B cell (primary cell): ENCODE measurements at regions not wholly inside any gene's neighbourhood (a gene's known extent, or its start where the extent isn't known, plus 50 kb on each side); places are given as distances from the start of the nearest gene placed in this dataset.

Source experiments
- ATAC-seq: fragments of 200-7000 bp; cut with Tn5 transposase; one replicate; pipeline ENCODE4 v1.10.0; 2021; ENCODE audit warnings: low read depth, mild to moderate bottlenecking, moderate number of reproducible peaks, moderate library complexity
- CTCF ChIA-PET: fragments of 350-600 bp; sonication (Branson Sonifier 250); formaldehyde crosslinking; loops from one replicate; lab custom pipeline; 2021; ENCODE audit warnings: antibody characterized with exemption, inconsistent platforms; lab: Charles Lee
- POLR2A ChIA-PET: fragments of 350-600 bp; sonication (Branson Sonifier 250); formaldehyde crosslinking; loops from one replicate; lab custom pipeline; 2021; ENCODE audit warnings: antibody characterized with exemption; lab: Charles Lee
- DNase-seq: peaks from one replicate; pipeline ENCODE4 v3.0.0; 2013
- H2AFZ ChIP-seq: 2 replicates; pipeline ENCODE4 v1.6.1; 2012; ENCODE audit warnings: mild to moderate bottlenecking, low read depth, low read length; ENCODE audit not compliant: insufficient read depth, poor library complexity, severe bottlenecking
- H3K27ac ChIP-seq, 2 donors: 1 replicate in 1 of 2; 2 replicates in 1 of 2; pipeline ENCODE4 v1.5.1; 2012 to 2013; ENCODE audit warnings: low read length in 2 of 2, mild to moderate bottlenecking in 2 of 2, moderate library complexity in 1 of 2
- H3K27me3 ChIP-seq, 4 experiments: fragments of 200-600 bp in 1 of 4; sonication (generic) in 1 of 4; replicated peaks in 1 of 4; 1 replicate in 2 of 4; 2 replicates in 2 of 4; pipeline versions ENCODE4 v1.6.1 to v1.7.0; 2013 to 2016; ENCODE audit warnings: low read length in 3 of 4, mild to moderate bottlenecking in 2 of 4, mixed read lengths in 1 of 4, moderate library complexity in 1 of 4; ENCODE audit not compliant: insufficient read depth in 4 of 4, control insufficient read depth in 3 of 4; ENCODE audit errors: control extremely low read depth in 1 of 4
- H3K36me3 ChIP-seq, 2 experiments: replicated peaks in 1 of 2; 1 replicate in 1 of 2; 2 replicates in 1 of 2; pipeline versions ENCODE4 v1.6.1 to v1.7.1; 2013; ENCODE audit warnings: low read length in 1 of 2; ENCODE audit not compliant: insufficient read depth in 2 of 2, control insufficient read depth in 1 of 2; ENCODE audit errors: control extremely low read depth in 1 of 2, extremely low read depth in 1 of 2
- H3K4me1 ChIP-seq, 2 donors: fragments of 200-600 bp in 1 of 2; sonication (generic) in 1 of 2; 1 replicate in 1 of 2; 2 replicates in 1 of 2; pipeline versions ENCODE4 v1.5.1 to v1.6.1; 2013 to 2017; ENCODE audit warnings: low read length in 2 of 2; ENCODE audit not compliant: control insufficient read depth in 2 of 2, insufficient read depth in 2 of 2
- H3K4me2 ChIP-seq: replicated peaks from 2 replicates; pipeline ENCODE3; 2012; ENCODE audit warnings: mild to moderate bottlenecking, low read depth, low read length; ENCODE audit not compliant: poor library complexity, severe bottlenecking
- H3K4me3 ChIP-seq, 5 experiments: fragments of 200-600 bp in 1 of 5; sonication (generic) in 1 of 5; 1 replicate in 3 of 5; 2 replicates in 2 of 5; pipeline versions ENCODE4 v1.5.1 to v1.7.0; 2011 to 2016; ENCODE audit warnings: low read length in 4 of 5, mild to moderate bottlenecking in 4 of 5, low read depth in 2 of 5, control low read depth in 1 of 5, moderate library complexity in 1 of 5; ENCODE audit not compliant: insufficient read depth in 1 of 5; ENCODE audit errors: control extremely low read depth in 1 of 5, extremely low read depth in 1 of 5
- H3K79me2 ChIP-seq: fragments of 200-600 bp; sonication (generic); one replicate; pipeline ENCODE4 v1.6.0; 2016; ENCODE audit warnings: low read length; ENCODE audit not compliant: control insufficient read depth, insufficient read depth
- H3K9ac ChIP-seq: fragments of 200-600 bp; sonication (generic); 2 replicates; pipeline ENCODE4 v1.6.1; 2017; ENCODE audit warnings: mild to moderate bottlenecking, low read length, moderate library complexity
- H3K9me3 ChIP-seq, 3 donors: one replicate each; pipeline versions ENCODE4 v1.6.1 to v1.7.1; 2013; ENCODE audit warnings: low read length in 2 of 3; ENCODE audit not compliant: control insufficient read depth in 2 of 3, insufficient read depth in 1 of 3; ENCODE audit errors: control extremely low read depth in 1 of 3
- H4K20me1 ChIP-seq: 2 replicates; pipeline ENCODE4 v1.6.0; 2012; ENCODE audit warnings: mild to moderate bottlenecking, low read length; ENCODE audit not compliant: insufficient read depth, control insufficient read depth, poor library complexity, severe bottlenecking
- H3K27ac Mint-ChIP-seq: one replicate; pipeline ENCODE4 v1.8.0; 2021; ENCODE audit warnings: mixed read lengths
- H3K27me3 Mint-ChIP-seq: one replicate; pipeline ENCODE4 v1.8.0; 2021; ENCODE audit warnings: mixed read lengths
- H3K4me1 Mint-ChIP-seq: one replicate; pipeline ENCODE4 v1.8.0; 2021; ENCODE audit warnings: mixed read lengths
- H3K4me3 Mint-ChIP-seq: one replicate; pipeline ENCODE4 v1.8.0; 2021; ENCODE audit warnings: mixed read lengths
- H3K9me3 Mint-ChIP-seq: one replicate; pipeline ENCODE4 v1.8.0; 2022; ENCODE audit warnings: mixed read lengths; ENCODE audit not compliant: insufficient read depth
- EZH2 ChIP-seq: IDR thresholded peaks from 2 replicates; pipeline ENCODE4 v1.6.1; 2012; ENCODE audit warnings: borderline replicate concordance, low read depth, mild to moderate bottlenecking, moderate library complexity, low read length; ENCODE audit not compliant: insufficient read depth, poor library complexity, severe bottlenecking
- WGBS: methylation state at CpG from one replicate; pipeline ENCODE4 v1.1.5; 2013; ENCODE audit warnings: missing lambda C conversion rate; ENCODE audit not compliant: insufficient coverage; 5-methylcytosine and 5-hydroxymethylcytosine counted together
- intact Hi-C: fragments of 100-400 bp; cut with micrococcal nuclease; formaldehyde crosslinking; loops from one replicate; pipeline ENCODE4 v1.10.0; 2022
- TF ChIP-seq, protein P1 (sequence below): fragments of 200-600 bp; IDR thresholded peaks from one replicate; pipeline ENCODE4 v1.8.0; 2022; ENCODE audit warnings: antibody characterized with exemption, mild to moderate bottlenecking

DNA sequence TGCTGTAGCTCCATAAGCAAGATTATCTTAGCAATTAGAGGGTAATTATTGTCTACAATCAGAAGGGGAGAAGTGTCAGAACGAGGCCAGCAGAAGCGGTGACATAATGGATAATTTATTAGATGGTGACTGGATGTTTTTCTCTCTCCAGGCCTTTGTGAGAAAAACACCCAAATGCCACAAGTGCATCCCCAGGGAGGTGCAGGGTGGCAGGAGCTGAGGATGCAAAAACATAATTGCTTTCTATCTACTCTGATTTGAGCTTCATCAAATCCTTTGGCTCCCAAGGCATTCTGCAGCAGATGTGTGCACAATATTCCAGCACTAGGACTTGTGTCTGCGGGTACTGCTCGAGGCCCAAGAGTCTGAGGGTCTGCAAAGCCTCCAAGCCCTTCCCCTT, 220.1 kb upstream of the SERP2 start:
- intact Hi-C loops: no loop called here
- Histone ChIP-seq H3K27ac (no peak overlapping the region), H4K20me1 (no peaks in the 10 kb centered on the region), H3K27me3 (no peaks in the 10 kb centered on the region), H3K36me3 (no peaks in the 10 kb centered on the region), H2AFZ (no peak overlapping the region), H3K4me3 (no peak overlapping the region), H3K9me3 (no peaks in the 10 kb centered on the region), H3K79me2 (no peaks in the 10 kb centered on the region), H3K4me2 (no peak overlapping the region), H3K4me1 (no peaks in the 10 kb centered on the region), H3K9ac (no peak overlapping the region)
- no peak for DNase-seq
- no peaks in the 10 kb centered on the region for H3K9me3 Mint-ChIP-seq
- no peak overlapping the region for H3K4me3 Mint-ChIP-seq
- ATAC-seq: no peak
- no peaks in the 10 kb centered on the region for H3K4me1 Mint-ChIP-seq
- CTCF ChIA-PET: interaction anchor here (1.1 kb wide), 1 partner anchor 38 kb away, joined by 3 read pairs; no protein-coding TSS in a partner anchor
- no peak for TF ChIP-seq EZH2
- TF ChIP-seq, protein P1, sequence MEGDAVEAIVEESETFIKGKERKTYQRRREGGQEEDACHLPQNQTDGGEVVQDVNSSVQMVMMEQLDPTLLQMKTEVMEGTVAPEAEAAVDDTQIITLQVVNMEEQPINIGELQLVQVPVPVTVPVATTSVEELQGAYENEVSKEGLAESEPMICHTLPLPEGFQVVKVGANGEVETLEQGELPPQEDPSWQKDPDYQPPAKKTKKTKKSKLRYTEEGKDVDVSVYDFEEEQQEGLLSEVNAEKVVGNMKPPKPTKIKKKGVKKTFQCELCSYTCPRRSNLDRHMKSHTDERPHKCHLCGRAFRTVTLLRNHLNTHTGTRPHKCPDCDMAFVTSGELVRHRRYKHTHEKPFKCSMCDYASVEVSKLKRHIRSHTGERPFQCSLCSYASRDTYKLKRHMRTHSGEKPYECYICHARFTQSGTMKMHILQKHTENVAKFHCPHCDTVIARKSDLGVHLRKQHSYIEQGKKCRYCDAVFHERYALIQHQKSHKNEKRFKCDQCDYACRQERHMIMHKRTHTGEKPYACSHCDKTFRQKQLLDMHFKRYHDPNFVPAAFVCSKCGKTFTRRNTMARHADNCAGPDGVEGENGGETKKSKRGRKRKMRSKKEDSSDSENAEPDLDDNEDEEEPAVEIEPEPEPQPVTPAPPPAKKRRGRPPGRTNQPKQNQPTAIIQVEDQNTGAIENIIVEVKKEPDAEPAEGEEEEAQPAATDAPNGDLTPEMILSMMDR: no peak
- peaks cover 16% of the 10 kb centered on the region for H3K27me3 Mint-ChIP-seq
- POLR2A ChIA-PET: no interaction called here
- 100% methylated on average over 2 of the region's 4 CpGs for WGBS
- H3K27ac Mint-ChIP-seq: no peak overlapping the region

DNA sequence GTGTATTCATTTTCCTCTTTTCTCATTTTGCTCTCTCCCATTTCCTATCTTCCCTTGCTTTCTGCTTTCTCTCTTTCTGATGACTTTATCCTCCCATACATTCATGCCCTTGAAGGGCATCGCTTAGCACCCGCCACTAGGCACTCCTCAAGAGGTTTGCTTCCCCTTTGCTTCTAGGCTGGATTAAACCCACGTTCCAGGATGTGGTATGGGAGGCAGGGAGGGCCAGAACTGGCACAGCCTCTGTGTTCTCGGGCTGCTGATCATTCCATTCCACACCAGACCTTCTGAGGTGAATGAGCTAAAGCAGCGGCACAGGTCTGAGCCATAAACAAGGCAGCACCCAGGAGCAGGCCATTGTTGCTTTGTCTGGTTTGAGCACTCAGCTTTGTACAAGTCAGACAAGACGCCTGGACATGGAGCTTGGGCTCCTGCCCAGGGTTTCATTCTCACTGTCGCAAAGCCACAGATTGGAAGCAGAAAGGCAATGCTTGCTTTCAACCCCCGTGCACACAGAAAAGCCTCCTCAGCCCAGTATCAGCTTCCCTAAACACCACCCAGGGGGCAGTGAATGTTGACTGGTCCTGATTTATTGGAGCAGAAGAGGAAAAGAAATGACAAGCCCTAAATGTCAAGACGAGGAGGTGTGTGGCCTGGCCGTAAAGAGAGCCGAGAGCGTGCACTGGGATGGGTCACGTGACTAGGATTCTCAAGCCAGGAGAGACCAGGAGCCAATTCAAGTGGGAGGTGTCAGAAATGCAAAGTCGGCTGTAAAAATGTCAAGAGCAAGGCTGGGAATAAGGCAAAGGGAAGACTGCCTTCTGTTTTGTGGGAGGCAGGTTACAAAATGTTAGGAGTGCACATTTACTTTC, 218.0 kb upstream of the SERP2 start:
- no peaks in the 10 kb centered on the region for H3K27me3 ChIP-seq
- no peak overlapping the region for H3K4me3 ChIP-seq
- ChIA-PET CTCF (no interaction called here), POLR2A (no interaction called here)
- H3K9me3 ChIP-seq: no peaks in the 10 kb centered on the region
- ATAC-seq (no peak), DNase-seq (no peak)
- 41% methylated on average over 8 of the region's 14 CpGs for WGBS
- no peak overlapping the region for H3K27ac ChIP-seq
- no peak overlapping the region for H3K9ac ChIP-seq
- H3K4me2 ChIP-seq: no peak overlapping the region
- H2AFZ ChIP-seq: no peak overlapping the region
- Mint-ChIP-seq H3K27me3 (peaks cover 24% of the 10 kb centered on the region), H3K27ac (no peak overlapping the region), H3K4me3 (no peak overlapping the region), H3K9me3 (no peaks in the 10 kb centered on the region), H3K4me1 (no peaks in the 10 kb centered on the region)
- TF ChIP-seq, protein P1: no peak
- TF ChIP-seq EZH2: no peak
- no peaks in the 10 kb centered on the region for H3K79me2 ChIP-seq
- no peaks in the 10 kb centered on the region for H3K4me1 ChIP-seq
- intact Hi-C loops: no loop called here
- H3K36me3 ChIP-seq: no peaks in the 10 kb centered on the region
- no peaks in the 10 kb centered on the region for H4K20me1 ChIP-seq
